Endothelial cell of umbilical vein (primary cell): ENCODE measurements at regions not wholly inside any gene's neighbourhood (a gene's known extent, or its start where the extent isn't known, plus 50 kb on each side); places are given as distances from the start of the nearest gene placed in this dataset.

Experiments used
- BruUV-seq: library from RNA; stranded (reverse); fragments of 400-500 nt; replicated peaks from 2 replicates; lab custom pipeline; 2021; lab: Mats Ljungman, UMichigan
- CTCF ChIA-PET: fragments of 300-600, 350-600 bp; sonication (Branson Sonifier 250); formaldehyde crosslinking; loops from one replicate; lab custom pipeline; 2021; ENCODE audit warnings: antibody characterized with exemption, inconsistent platforms; lab: Charles Lee
- POLR2A ChIA-PET: fragments of 300-600, 350-600 bp; sonication (Branson Sonifier 250); formaldehyde crosslinking; loops from one replicate; lab custom pipeline; 2021; ENCODE audit warnings: antibody characterized with exemption, inconsistent platforms; lab: Charles Lee
- DNase-seq: peaks from one replicate; pipeline ENCODE4 v3.0.0-alpha.2; 2011; ENCODE audit warnings: low read depth, low spot score
- FAIRE-seq: peaks from 2 replicates; lab custom pipeline; 2011; peaks lifted over from hg19 to GRCh38; lab: Jason Lieb, UNC
- H2AFZ ChIP-seq: 2 replicates; pipeline ENCODE4 v1.6.0; 2012; ENCODE audit warnings: low read depth, low read length, control low read depth, inconsistent platforms
- H3K27ac ChIP-seq: 2 replicates; pipeline ENCODE4 v1.5.1; 2011; ENCODE audit warnings: low read depth, mild to moderate bottlenecking, control low read depth, low read length, moderate library complexity; ENCODE audit not compliant: insufficient read depth
- H3K27me3 ChIP-seq, 2 experiments: 2 replicates each; pipeline versions ENCODE4 v1.6.0 to v1.6.1; 2011; ENCODE audit warnings: low read length in 2 of 2, mixed read lengths in 1 of 2; ENCODE audit not compliant: control insufficient read depth in 2 of 2, insufficient read depth in 2 of 2
- H3K36me3 ChIP-seq, 2 experiments: 2 replicates in 1 of 2; 3 replicates in 1 of 2; pipeline ENCODE4 v1.5.1; 2011; ENCODE audit warnings: low read length in 2 of 2, mild to moderate bottlenecking in 1 of 2, moderate library complexity in 1 of 2; ENCODE audit not compliant: control insufficient read depth in 2 of 2, insufficient read depth in 2 of 2; ENCODE audit errors: extremely low read depth in 1 of 2
- H3K4me1 ChIP-seq: 3 replicates; pipeline ENCODE4 v1.5.1; 2011; ENCODE audit warnings: mild to moderate bottlenecking, low read length; ENCODE audit not compliant: control insufficient read depth, insufficient read depth; ENCODE audit errors: extremely low read depth
- H3K4me2 ChIP-seq: 2 replicates; pipeline ENCODE4 v1.6.1; 2011; ENCODE audit warnings: low read length, control low read depth, mixed read lengths; ENCODE audit not compliant: insufficient read depth
- H3K4me3 ChIP-seq, 3 experiments: fragments of 200-600 bp in 1 of 3; sonication (generic), shearing (Covaris generic) in 1 of 3; replicated peaks in 1 of 3; 2 replicates each; pipeline ENCODE4 v1.5.1; 2011 to 2016; ENCODE audit warnings: control low read depth in 3 of 3, low read length in 3 of 3, mild to moderate bottlenecking in 2 of 3, inconsistent platforms in 1 of 3, low read depth in 1 of 3, moderate library complexity in 1 of 3; ENCODE audit not compliant: insufficient read depth in 1 of 3
- H3K79me2 ChIP-seq: 2 replicates; pipeline ENCODE4 v1.6.0; 2012; ENCODE audit warnings: low read length, inconsistent platforms; ENCODE audit not compliant: control insufficient read depth, insufficient read depth
- H3K9ac ChIP-seq: replicated peaks from 2 replicates; pipeline ENCODE3; 2011; ENCODE audit warnings: low read length, control low read depth; ENCODE audit not compliant: insufficient read depth; ENCODE audit errors: extremely low read depth
- H3K9me1 ChIP-seq: replicated peaks from 3 replicates; pipeline ENCODE4 v1.6.0; 2011; ENCODE audit warnings: mild to moderate bottlenecking, low read length; ENCODE audit not compliant: control insufficient read depth, insufficient read depth; ENCODE audit errors: extremely low read depth
- H3K9me3 ChIP-seq: replicated peaks from 2 replicates; pipeline ENCODE4 v1.5.1; 2012; ENCODE audit warnings: low read length, inconsistent platforms; ENCODE audit not compliant: control insufficient read depth, insufficient read depth
- H4K20me1 ChIP-seq: replicated peaks from 2 replicates; pipeline ENCODE3; 2011; ENCODE audit warnings: mild to moderate bottlenecking, low read length; ENCODE audit not compliant: control insufficient read depth, insufficient read depth; ENCODE audit errors: extremely low read depth
- CTCF ChIP-seq, 2 donors: IDR thresholded peaks; 1 replicate in 1 of 2; 2 replicates in 1 of 2; pipeline ENCODE4 v1.5.1; 2011; ENCODE audit warnings: low read length in 2 of 2, mild to moderate bottlenecking in 2 of 2, moderate library complexity in 2 of 2, control low read depth in 1 of 2, inconsistent platforms in 1 of 2, low read depth in 1 of 2; ENCODE audit not compliant: insufficient read depth in 1 of 2; ENCODE audit errors: extremely low read depth in 1 of 2
- FOS ChIP-seq: IDR thresholded peaks from 2 replicates; pipeline ENCODE4 v1.6.1; 2011; ENCODE audit warnings: mild to moderate bottlenecking, low read length, moderate library complexity, borderline replicate concordance; ENCODE audit not compliant: insufficient read depth
- GATA2 ChIP-seq: IDR thresholded peaks from 2 replicates; pipeline ENCODE4 v1.7.0; 2011; ENCODE audit warnings: low read depth, mild to moderate bottlenecking, moderate library complexity, mixed read lengths, low read length; ENCODE audit not compliant: insufficient read length, insufficient read depth
- JUN ChIP-seq: IDR thresholded peaks from 2 replicates; pipeline ENCODE4 v1.6.1; 2011; ENCODE audit warnings: borderline replicate concordance, low read depth; ENCODE audit not compliant: insufficient read length, insufficient read depth
- POLR2A ChIP-seq: IDR thresholded peaks from 2 replicates; pipeline ENCODE4 v1.6.1; 2012; ENCODE audit warnings: low read depth, mild to moderate bottlenecking, control low read depth, low read length
- POLR2AphosphoS5 ChIP-seq: IDR thresholded peaks from 2 replicates; pipeline ENCODE4 v1.6.1; 2012; ENCODE audit warnings: low read depth, mild to moderate bottlenecking, control low read depth, low read length, moderate library complexity; ENCODE audit not compliant: insufficient read depth
- dilution Hi-C: fragments of 300-500 bp; cut with MboI; formaldehyde crosslinking; loops from one replicate; pipeline ENCODE4 v1.15.0; 2019; ENCODE audit warnings: low sequenced_read_pairs; ENCODE audit not compliant: extremely low pct_ligation_motif_present
- intact Hi-C: fragments of 100-400 bp; cut with micrococcal nuclease; formaldehyde crosslinking; loops from one replicate; pipeline ENCODE4 v1.10.0; 2022

- Histone ChIP-seq H3K27me3 (peaks cover 0 to 2% of the 10 kb centered on the region in 2 experiments), H3K4me2 (peak overlapping the region; percentile 32), H3K9me3 (no peaks in the 10 kb centered on the region), H3K36me3 (no peaks in the 10 kb centered on the region), H3K4me1 (peaks cover 7% of the 10 kb centered on the region), H3K4me3 (no peak overlapping the region), H3K79me2 (no peaks in the 10 kb centered on the region), H3K27ac (no peak overlapping the region), H3K9me1 (no peaks in the 10 kb centered on the region), H3K9ac (no peak overlapping the region), H4K20me1 (no peaks in the 10 kb centered on the region), H2AFZ (peak overlapping the region; percentile 0)
- peak; percentile 85 for DNase-seq
- no TSS peak for BruUV-seq
- ChIA-PET CTCF (interaction anchor here (0.6 to 2.7 kb wide), 69 partner anchors 8 to 545 kb away, joined by 3 to 107 read pairs (median 5); partner anchors contain the start of gene AKAP13), POLR2A (no interaction called here)
- TF ChIP-seq FOS, result peak; percentile 35
- no peak for TF ChIP-seq GATA2
- TF ChIP-seq POLR2AphosphoS5, result peak; percentile 42
- TF ChIP-seq CTCF (IDR thresholded peaks at IDR 0.05; ENCODE audit: extremely low read depth in 1 of 2, insufficient read depth in 1 of 2, low read depth in 1 of 2, low read length in 2 of 2), result peak; percentile 62 to 71
- peak; percentile 18 for TF ChIP-seq JUN
- TF ChIP-seq POLR2A, result no peak
- FAIRE-seq, result peak; percentile 93
- intact Hi-C loops (loop anchor here (1.0 to 10.0 kb wide), 7 partner anchors 83 to 534 kb away; partner anchors contain the start of gene AKAP13), dilution Hi-C loops (no loop called here)
Observed at GRCh38 chr15:85296615-85297402, 83.6 kb upstream of the AKAP13 start.
